ENCODE measurements at regions not wholly inside any gene's neighbourhood (a gene's known extent, or its start where the extent isn't known, plus 50 kb on each side); places are given as distances from the start of the nearest gene placed in this dataset.

DNA sequence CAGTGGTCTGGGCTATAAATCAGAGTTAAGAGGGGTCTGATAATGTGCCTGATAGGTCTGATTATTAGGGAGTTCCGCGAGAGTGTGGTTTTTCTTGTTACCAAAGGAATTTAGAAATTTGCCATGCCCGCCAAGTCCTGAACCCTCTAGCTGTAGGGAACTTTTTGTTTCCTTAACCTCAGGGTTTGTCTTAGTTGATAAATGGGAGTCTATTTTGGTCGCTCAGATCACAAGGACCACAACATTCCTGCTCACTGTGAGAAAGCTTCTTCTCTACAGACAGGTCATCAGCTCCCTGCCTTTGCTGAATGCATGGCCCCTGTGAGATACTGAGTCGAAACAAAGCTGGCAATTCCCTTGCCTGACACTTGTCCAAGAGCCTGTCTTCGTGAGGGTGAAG lies 497.8 kb downstream of the HS3ST4 start:
- DNase-seq, result no peak

DNA sequence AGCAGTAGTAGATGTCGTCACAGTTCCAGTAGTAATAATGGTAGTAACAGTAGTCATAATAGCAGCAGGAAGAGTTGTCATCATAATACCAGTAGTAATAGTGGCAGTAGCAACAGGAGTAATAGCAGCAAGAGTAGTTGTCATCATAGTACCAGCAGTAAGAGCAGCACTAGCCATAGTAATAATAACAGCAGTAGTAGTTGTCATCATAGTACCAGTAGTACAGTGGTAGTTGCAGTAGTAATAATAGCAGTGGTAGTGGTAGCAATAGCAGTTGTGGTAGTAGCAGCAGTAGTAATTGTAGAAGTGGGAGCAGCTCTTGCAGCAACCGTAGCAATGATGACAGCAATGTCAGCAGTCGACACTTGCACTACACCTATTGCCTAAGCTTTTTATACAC lies 502.8 kb downstream of the HS3ST4 start:
- DNase-seq, result no peak

DNA sequence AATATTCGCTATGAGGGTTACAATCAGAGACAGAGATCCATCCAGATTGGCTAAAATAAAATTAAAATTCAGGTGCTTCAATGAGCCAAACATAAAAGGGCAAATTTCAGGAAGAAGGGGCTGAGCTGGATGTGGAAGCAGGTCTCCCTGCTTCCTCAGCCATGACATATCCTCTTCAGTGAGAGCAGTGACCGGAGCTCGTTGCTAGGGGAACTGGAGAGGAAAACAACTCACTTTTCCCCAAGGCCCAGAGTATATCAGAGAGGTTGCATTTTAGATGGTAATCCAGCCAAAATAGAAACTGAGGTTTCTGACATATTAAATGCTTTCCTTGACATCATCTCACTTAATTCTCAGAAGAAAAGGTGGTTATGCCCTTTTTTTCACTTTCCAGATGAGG lies 503.5 kb downstream of the HS3ST4 start:
- DNase-seq, result no peak

DNA sequence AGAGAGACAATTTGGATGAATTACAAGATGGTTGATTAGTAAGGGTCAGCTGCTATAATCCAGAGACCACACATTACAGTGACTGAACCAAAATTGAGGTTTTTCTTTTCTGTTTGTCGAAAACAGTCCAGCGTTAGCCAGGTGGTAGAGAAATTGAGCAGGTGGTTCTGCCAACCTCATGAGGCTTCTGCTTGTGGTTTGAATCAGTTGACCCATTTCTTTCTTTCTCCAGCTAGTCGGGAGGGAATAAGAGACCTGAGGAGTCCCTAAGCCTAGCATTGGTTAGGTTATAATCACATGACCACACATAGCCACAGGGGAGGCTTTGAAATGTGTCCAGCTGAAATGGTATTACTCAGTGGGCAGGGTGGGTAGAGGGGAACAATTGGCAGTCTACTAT lies 504.6 kb downstream of the HS3ST4 start:
- DNase-seq, result no peak

DNA sequence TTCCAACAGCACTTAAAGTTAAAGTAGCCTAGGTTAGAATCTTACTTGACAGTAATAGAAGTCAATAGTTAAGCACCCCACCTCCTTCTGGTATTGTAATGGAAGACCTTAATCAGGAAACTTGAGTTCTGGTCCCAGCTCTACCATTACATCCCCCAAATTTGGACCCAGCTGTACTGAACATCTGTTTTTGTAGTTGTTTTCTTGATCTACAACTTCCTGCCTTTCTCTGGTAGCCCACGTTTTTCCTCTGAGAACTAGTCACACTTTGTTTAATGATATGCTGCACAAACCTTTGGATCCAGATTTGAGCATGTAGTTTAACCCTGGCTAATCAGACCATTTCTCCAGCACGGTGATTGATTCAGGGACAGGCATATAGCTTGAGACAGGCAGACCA lies 505.0 kb downstream of the HS3ST4 start:
- DNase-seq, result no peak

DNA sequence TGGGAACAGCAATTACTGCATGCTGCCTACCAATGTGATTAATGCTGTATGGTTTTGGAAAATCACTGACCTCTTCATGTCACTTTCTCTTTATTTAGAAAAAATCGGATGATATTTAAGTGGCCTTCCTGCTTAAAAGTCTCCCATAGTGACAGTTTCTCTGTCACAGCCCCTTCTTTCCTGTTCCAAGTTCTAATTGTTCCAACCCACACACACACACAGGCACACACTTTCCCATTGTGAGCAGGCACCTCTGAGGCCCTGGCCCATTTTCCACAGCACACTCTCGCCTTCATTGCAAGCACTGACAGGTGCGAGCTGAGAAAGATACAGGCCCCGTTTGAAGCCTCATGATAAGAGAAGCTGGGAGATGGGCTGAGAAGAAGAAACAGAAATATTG lies 505.9 kb downstream of the HS3ST4 start:
- DNase-seq, result no peak

DNA sequence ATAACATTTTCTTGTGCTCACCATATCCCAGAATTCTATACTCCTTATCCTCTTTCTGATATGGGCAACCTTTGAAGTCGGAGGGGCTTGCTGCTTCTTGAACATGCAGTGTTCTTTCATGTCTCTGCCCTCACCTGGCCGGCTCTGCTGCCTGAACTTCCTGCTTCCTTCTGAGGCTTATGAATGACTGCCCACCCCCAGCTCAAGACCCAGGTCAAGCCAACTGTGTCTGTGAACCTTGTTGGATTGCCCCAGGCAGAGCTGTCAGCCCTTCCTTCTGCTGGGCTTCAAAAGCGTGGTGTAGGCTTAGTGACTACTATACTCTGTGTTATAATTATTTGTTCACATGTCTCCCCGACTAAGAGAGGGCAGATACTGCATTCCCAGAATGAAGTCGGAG lies 506.5 kb downstream of the HS3ST4 start:
- no peak for DNase-seq

DNA sequence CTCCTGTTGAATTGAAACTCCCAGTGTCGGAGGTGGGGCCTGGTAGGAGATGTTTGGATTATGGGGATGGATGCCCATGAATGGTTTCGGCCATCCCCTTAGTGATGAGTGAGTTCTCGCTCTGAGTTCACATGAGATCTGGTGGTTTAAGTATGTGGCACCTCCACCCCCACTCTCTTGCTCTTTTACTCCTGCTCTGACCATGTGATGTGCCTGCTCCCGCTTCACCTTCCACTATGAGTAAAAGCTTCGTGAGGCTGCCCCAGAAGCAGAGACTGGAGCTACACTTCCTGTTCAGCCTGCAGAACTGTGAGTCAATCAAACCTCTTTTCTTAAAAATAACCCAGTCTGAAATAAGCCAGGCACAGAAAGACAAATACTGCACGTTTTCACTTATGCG lies 512.4 kb downstream of the HS3ST4 start:
- DNase-seq, result no peak

DNA sequence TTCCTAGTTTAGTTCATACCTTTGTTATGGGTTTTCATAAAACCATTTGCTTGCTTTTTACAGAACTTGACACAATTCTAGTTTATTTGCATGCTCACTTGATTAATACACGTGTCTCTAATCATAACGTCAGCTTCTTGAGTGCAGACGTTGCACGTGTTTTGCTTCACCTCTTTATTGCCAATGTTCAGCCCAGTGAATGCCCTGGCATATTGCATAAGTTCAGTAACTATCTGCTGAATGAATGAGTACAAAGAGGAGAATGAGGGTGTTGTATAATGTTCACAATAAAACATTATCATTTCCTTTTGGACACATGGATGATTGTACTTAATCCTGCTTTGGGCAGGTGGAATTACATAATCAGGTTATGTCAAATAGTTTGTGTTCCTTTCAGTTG lies 519.8 kb downstream of the HS3ST4 start:
- no peak for DNase-seq

DNA sequence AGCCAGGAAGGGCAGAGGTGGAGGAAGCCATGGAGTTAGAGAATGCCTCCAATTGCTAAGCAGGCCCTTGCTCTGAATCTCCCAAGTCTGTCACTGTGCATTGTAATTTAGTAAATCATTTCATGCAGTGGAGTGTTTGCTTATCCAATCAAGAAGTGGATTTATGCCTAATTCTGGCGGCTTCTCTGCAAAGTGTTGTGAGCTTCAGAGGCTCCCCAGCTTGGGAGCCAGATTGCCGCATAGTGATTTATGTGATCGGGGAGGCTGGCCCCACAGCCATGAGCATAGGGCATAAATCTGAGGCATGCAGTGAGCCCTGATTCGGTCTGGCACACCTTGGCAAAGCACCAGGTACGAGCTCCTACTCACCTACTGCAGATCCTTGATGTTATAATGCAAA lies 520.8 kb downstream of the HS3ST4 start:
- DNase-seq, result no peak

DNA sequence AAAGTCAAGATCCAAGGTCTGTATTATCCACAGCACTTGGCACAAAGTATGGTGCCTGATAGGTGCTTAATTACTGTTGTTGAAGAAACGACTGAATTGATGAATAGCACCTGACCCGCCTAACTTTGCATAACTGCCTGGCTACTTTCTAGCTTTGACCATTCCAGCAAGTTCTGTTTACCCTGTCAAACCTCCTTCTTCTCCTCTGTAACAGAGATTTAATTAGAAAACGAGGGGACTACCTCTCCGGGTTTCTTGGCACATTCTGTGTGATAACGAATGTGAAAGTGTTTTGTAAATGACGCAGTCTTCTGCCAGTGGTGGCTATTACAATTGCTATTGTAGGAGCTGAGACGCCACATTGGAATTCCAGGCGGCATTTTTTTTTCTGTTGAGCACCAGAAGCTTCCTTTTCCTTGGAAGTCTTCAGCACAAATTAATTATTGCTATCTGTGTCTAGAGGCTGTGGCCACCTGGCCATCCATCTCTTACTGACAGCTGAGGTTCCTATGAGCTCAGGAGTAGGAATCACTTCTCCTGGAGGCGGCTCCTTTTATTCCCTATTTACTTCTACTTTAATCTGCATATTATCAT lies 522.9 kb downstream of the HS3ST4 start:
- DNase-seq, result no peak

DNA sequence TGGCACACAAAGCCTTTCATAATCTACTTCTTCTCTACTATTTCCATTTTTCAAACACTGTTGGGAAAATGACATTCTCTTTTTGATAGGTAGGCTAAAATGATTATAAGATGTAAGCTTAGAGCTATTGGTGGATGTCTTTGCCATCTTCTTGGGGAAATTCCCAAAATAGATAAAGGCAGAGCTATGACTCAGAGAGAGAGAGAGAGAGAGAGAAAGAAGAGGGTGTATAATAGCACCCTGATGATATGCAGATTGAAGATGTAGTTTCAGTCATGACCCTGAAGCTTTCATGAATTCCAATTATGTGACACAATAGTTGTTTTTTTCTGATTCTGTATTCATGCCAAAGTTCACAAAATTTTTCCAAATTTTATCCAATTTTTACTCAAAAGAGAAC lies 529.1 kb downstream of the HS3ST4 start:
- DNase-seq, result no peak

DNA sequence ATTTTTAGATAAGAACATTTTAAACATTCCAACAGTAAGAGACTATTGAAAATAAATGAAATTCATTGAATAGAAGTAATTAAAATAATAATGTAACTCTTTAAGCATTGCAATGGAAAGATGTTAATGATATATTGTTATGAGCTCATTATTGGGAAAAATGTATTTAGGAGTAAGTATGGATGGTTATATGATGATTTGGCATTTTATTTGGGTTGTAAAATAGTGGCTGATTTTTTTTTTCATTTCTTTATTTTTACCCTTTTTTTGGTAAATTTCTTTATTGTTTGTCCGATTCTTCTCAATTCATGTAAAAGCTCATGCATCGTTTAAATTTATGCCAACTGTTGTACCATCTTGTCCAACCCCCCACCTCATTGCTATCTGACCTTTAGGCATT lies 539.9 kb downstream of the HS3ST4 start:
- no peak for DNase-seq

DNA sequence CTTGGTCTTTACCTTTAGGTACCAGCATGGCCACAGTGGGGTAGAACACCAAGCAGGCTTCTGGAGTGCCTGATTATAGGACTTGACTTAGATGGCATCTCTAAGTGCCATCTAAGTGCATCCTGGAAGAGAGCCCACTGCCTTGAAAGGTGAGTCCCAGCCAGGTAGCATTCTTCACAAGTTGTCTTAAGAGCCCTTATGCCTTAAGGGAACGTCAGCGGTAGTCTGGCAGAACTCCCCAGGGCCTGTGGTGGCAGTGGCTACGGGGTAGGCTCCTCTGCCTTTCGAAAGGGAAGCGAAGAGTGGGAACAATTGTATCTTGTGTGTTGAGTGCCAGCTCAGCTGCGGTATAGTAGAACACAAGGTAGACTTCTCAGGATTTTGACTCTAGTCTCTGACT lies 549.0 kb downstream of the HS3ST4 start:
- DNase-seq, result peak; percentile 31

DNA sequence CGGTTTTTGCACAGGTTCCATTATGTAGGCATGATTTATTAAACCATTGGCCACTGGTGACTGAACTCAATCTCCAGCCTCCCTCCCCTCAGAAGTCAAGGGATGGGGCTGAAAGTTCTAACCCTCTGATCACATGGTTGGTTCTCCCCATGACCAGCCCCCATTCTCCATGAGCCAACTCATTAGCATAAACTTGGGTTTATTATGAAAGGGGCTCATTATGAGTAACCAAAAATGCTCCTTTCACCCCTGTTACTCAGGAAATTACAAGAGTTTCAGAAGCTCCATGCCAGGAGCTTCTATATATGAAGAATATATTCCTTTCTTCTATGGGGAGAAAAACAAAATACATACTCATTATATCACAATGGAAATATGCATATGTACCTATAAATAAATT lies 555.3 kb downstream of the HS3ST4 start:
- no peak for DNase-seq

DNA sequence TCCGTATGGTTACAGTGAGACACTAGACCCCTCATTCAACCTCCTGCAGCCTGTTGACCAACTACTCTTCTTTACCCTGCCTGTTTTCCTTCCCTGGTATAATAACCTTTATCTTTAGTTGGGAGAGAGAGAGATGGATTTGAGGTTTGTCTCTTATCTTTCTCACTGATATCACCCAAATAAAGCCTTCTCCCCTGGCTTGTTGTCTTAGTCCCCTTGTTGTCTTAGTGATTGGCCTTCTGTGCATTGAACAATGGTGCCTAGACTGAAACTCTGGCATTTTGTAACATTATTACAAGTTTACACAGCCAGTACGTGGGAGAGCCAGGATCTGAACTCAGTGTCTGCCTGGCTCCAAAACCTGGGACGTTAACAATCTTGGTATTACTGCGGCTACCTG lies 560.8 kb downstream of the HS3ST4 start:
- no peak for DNase-seq

DNA sequence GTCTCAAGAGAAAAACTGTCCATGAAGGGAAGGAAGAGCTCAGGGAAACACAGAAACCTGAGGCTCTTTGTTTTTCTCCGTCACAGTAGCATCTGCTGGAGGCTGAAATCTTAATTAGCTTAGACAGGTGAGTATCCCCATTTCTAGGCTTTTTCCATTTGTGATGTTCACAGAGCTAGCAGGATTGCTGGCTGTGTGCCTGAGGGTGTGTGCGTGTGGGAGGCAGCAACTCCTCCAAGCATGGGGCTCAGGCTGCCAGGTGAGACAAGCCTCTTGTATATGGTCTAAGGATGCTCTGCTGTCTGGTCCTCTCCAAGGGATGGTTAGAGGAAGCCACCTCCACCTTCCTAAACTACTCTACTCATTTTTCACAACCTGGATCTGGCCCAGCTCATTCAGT lies 569.9 kb downstream of the HS3ST4 start:
- DNase-seq, result no peak

DNA sequence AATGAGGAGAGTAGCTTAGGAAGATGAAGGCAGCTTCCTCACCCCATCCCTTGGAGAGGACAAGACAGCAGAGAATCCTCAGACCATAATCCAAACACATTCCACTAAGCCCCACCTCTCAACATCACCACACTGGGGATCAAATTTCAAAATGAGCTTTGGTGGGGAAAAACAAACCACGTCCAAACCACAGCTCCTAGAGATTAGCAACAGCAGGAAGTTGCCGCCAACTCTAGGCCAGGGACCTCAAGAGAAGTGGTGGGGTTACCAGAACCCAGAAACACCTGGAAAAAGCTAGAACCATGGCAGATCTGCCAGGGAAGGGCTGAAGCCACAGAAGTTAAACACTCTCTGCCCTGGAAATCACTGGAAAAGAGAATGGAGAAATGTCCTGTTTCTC lies 571.6 kb downstream of the HS3ST4 start:
- peak; percentile 24 for DNase-seq

DNA sequence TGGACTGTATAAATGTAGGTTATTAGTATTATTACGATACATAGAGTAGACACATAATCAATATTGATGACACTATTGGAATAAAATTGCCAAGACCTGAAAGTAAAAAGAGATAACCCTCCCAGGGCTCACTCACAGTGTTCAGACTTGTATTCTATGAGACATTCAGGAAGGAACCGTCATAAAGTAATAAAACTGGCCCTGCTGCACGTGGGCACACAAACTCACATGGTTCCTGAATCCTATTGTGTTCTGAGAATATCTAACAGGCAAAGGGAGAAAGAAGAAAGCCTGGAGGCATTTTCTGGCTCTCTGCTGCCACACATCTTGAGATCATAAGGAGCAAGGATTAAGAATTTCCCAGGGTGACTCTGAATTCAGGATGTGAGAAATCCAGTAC lies 575.9 kb downstream of the HS3ST4 start:
- no peak for DNase-seq

DNA sequence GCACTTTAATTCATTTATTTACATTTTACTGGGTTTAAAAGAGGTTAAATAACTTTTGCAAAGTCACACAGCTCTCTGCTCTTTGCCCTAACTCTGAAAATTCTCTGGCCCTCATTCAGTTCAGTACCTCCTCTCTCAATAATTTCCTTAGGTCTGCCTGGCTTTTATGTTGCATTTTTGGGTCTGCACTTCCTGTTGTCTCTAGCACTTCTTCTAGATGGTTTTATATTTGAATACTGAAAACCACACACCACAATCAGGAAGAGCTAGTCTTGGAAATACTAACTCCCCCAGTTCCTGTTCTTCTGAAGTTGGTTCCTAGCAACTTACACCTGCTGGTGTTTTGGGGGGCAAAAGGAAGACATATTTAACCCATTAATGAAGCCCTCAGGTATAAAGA lies 577.9 kb downstream of the HS3ST4 start:
- no peak for DNase-seq

DNA sequence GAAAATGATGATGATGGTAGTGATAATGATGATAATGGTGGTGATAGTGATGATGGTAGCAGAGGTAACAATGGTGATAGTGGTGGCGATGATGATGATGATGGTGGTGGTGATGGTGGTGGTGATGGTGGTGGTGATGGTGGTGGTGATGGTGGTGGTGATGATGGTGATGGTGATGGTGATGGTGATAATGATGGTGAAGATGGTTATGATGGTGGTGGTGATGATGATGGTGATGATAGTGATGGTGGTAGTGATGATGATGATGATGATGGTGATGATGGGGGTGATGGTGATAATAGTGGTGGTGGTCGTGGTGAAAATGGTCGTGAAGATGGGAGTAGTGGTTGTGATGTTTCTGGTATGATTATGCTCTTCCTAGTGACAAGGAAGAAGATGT lies 581.8 kb downstream of the HS3ST4 start:
- DNase-seq, result no peak

DNA sequence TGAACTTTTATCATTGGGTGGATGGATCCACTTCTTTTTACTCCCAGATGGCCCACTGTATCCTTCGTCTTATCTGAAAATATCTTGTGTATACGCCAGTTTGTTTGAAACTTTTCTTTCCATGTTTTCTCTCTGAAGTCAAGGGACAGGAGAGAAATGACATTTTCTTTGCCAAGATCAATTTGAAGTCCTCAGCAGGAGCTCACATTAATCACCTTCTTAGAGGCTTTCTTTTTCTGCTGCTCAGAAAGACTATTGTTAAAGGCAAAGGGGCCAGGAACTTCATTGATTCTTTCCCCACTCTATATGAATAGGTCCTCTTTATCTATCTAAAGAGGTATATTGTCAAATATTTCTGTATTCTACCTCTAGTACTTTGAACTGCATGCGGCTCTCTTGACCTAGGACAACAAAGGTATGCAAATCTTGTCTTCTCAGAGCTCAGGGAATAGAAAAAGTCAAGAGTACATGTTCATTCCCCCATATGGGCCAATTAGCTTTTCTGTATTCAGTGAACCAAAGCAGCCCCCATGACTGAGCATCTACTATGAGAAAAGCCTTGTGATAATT lies 583.3 kb downstream of the HS3ST4 start:
- no peak for DNase-seq

DNA sequence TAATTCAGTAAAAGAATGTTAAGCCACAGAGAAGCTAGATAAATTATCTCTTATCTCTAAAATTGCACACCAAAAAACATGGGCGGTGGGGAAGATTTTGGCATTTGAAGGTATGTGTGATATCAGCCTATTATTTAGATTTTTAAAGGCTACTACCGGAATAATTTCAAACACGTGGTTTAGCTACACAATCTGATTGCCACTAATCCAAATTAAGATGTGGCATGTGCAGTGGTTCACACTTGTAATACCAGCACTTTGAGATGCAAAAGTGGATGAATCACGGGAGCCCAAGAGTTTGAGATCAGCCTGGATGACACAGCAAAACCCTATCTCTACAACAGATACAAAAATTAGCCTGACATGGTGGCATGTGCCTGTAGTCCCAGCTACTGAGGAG lies 584.5 kb downstream of the HS3ST4 start:
- DNase-seq, result no peak

DNA sequence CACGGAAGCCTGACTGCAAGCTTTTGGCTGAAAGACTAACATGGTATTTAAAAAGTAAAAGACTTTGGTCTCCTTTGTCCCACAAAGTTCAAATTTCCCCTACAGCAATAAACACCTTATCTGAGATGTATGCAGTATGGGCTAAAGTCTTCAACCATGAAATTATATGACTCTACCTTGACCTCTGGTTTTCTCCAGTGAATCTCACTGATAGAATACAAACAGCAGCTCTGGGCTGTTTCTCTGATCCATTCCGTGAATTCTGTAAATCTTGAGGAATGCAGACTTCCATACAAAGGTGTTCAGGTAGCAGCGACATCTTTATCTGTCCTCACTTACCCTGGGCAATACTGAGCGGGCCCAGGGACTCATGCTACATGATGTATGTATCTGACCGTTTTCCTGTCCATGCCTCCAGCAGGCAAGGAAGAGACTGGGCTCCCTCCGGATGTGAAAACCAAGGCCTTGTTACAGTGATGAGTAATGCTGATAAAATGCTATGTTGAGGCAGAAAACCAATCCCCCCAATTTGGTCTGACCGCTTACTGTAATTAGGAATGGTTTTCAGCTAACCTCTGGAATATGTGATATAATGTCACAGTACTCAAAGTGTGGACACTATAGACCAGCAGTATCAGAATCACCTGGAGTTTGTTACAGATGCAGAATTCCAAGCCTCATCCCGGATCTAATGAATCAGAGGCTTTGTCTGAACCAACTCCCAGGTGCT lies 589.8 kb downstream of the HS3ST4 start:
- no peak for DNase-seq

All from NCI-H2029 (cell line).